Epithelial cell of esophagus (primary cell): ENCODE measurements at regions not wholly inside any gene's neighbourhood (a gene's known extent, or its start where the extent isn't known, plus 50 kb on each side); places are given as distances from the start of the nearest gene placed in this dataset.

Source experiments
- DNase-seq: peaks from one replicate; pipeline ENCODE4 v3.0.0; 2010; ENCODE audit warnings: low read depth
- H3K4me3 ChIP-seq: 2 replicates; pipeline ENCODE4 v1.5.1; 2011; ENCODE audit warnings: mild to moderate bottlenecking, low read length, control low read depth
- CTCF ChIP-seq: IDR thresholded peaks from 2 replicates; pipeline ENCODE4 v1.5.1; 2011; ENCODE audit warnings: low read depth, mild to moderate bottlenecking, low read length, control low read depth, inconsistent platforms; ENCODE audit not compliant: insufficient read depth; ENCODE audit errors: missing control alignments

GRCh38 chr6:163793011-163793983 lies 378.8 kb downstream of the QKI start:
- no peak for TF ChIP-seq CTCF
- H3K4me3 ChIP-seq = no peak overlapping the region
- peak; percentile 90 for DNase-seq

DNA sequence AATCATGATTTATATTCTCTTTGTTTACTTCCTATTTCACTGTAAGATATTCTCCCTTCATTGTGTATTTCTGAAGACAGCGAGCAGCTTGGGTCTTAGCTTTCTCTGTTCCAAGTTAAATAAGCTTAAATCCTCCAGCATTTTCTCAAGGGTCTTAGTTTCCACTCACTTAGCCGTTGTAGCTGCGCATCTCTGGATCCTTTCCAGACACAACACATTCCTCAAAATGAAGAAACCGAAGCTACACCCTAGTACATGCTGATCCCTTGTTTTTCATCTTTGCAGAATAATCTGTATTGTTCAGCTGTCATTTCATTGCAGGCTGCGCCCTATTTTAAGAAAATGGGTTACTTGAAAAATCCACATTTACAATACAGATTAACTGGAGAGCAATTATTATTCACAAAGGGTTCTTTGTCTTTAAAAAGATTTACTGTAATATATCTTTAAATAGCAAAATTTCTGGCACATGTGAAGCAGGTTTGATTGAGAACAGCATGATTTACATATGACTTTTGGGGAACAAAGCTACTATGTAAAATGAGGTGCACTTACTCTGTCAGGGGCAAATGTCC lies 375.8 kb downstream of the QKI start:
- no peak for TF ChIP-seq CTCF

DNA sequence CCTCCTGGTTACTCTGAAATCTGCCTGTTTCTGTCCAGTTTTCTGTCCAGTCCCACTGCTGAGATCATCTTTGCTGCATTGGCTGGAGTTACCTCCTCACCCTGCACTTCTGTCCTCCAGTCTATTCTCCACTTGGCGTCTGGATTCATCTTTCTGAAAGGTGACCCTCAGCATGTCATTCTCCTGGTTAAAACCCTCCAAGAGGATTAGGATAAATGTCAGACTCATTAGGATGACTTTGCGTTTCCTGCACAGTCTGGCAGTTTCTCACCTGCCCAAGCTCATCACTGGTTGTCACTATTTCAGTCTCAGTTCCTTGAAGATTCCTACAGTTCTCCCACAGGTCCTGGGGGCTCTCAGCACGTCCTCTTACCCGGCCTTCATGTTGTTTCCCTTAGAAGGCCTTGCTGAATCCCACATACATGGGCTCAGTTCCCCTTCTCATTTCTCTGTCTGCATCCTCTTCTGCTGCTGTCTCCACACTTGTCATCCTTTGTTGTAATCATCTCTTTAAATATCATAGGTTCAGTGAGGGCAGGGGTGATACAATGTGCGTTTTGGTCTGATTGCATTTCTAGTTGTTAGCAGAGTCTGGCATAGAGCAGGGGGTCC lies 374.8 kb downstream of the QKI start:
- no peak for DNase-seq
- TF ChIP-seq CTCF = no peak
- no peak overlapping the region for H3K4me3 ChIP-seq

More for the DNA sequence above, 375.8 kb downstream of the QKI start:
- DNase-seq = peak; percentile 11
- H3K4me3 ChIP-seq = no peak overlapping the region

DNA sequence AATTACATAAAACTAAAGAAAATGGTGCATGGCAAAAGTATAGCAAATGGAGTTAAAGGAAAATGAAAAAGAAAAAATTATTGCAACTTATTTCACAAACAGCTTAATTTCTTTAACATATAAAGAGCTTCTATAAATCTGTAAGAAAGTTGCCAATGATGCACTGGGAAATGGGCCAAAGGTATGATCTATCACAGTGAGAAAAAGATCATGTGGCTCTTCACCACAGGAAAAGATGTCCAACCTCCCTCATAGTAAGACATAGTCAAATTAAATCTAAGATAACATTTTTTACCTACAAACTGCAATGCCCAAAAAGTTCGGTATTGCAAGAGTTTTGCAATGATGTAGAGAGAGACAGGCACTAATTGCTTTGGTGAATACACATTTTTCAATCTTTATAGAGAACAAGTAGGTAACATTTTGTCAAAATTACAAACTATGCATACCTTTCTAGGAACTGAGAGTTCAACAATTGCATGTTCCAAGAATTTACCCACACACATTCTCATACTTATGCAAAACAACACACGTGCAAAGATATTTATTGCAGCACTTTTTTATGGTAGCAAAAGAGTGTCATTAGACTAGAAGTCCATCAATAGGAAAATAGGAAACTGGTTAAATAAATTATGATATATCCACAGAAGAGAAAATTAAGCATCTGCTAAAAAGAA lies 372.6 kb downstream of the QKI start:
- DNase-seq = no peak
- H3K4me3 ChIP-seq = no peak overlapping the region
- no peak for TF ChIP-seq CTCF

GRCh38 chr6:163782436-163783003 lies 368.0 kb downstream of the QKI start:
- no peak overlapping the region for H3K4me3 ChIP-seq
- DNase-seq = peak; percentile 11
- TF ChIP-seq CTCF = no peak

GRCh38 chr6:163780994-163781393 lies 366.5 kb downstream of the QKI start:
- DNase-seq = no peak
- TF ChIP-seq CTCF = no peak
- no peak overlapping the region for H3K4me3 ChIP-seq
